ENCODE measurements at regions not wholly inside any gene's neighbourhood (a gene's known extent, or its start where the extent isn't known, plus 50 kb on each side); places are given as distances from the start of the nearest gene placed in this dataset.

- Mint-ChIP-seq H3K4me1 (ENCODE audit: low read depth, unreplicated experiment) (no peaks in the 10 kb centered on the region), H3K27ac (ENCODE audit: unreplicated experiment) (no peak overlapping the region), H3K27me3 (ENCODE audit: insufficient read depth, unreplicated experiment) (peaks cover 10% of the 10 kb centered on the region), H3K4me3 (ENCODE audit: unreplicated experiment) (no peak overlapping the region), H3K36me3 (ENCODE audit: insufficient read depth, unreplicated experiment) (no peaks in the 10 kb centered on the region), H3K9me3 (ENCODE audit: unreplicated experiment) (peaks cover 18% of the 10 kb centered on the region)
- TF ChIP-seq CTCF (IDR thresholded peaks at IDR 0.05; ENCODE audit: insufficient read depth in 1 of 2, low read depth in 1 of 2, low read length in 1 of 2, severe bottlenecking in 1 of 2, unreplicated experiment in 1 of 2): no peak
- BruUV-seq (replicated peaks): no TSS peak
- no peak overlapping the region for H3K4me3 ChIP-seq (ENCODE audit: low read depth, low read length)
- intact Hi-C loops (cut with micrococcal nuclease; ENCODE audit: unreplicated experiment): no loop called here
- no peaks in the 10 kb centered on the region for H3K36me3 ChIP-seq (ENCODE audit: control insufficient read depth, insufficient read depth, low read length)
- peak in 1 of 2 experiments; percentile 13 for DNase-seq
- ChIA-PET POLR2A (no interaction called here), CTCF (no interaction called here)
- no peaks in the 10 kb centered on the region for H3K4me1 ChIP-seq
- no peaks in the 10 kb centered on the region for H3K27me3 ChIP-seq (replicated peaks; ENCODE audit: control insufficient read depth, insufficient read depth, low read length)
- no peaks in the 10 kb centered on the region for H3K9me3 ChIP-seq
Measured at GRCh38 chr12:19681007-19681406, 241.7 kb downstream of the AEBP2 start.

GRCh38 chr12:19683178-19683927, 244.1 kb downstream of the AEBP2 start:
- no TSS peak for BruUV-seq (replicated peaks)

GRCh38 chr12:19687371-19687770, 248.1 kb downstream of the AEBP2 start:
- no peaks in the 10 kb centered on the region for H3K36me3 ChIP-seq (ENCODE audit: control insufficient read depth, insufficient read depth, low read length)
- H3K9me3 ChIP-seq: no peaks in the 10 kb centered on the region
- Mint-ChIP-seq H3K36me3 (ENCODE audit: insufficient read depth, unreplicated experiment) (no peaks in the 10 kb centered on the region), H3K9me3 (ENCODE audit: unreplicated experiment) (no peaks in the 10 kb centered on the region), H3K27ac (ENCODE audit: unreplicated experiment) (no peak overlapping the region), H3K4me3 (ENCODE audit: unreplicated experiment) (no peak overlapping the region), H3K27me3 (ENCODE audit: insufficient read depth, unreplicated experiment) (peaks cover 7% of the 10 kb centered on the region), H3K4me1 (ENCODE audit: low read depth, unreplicated experiment) (no peaks in the 10 kb centered on the region)
- no TSS peak for BruUV-seq (replicated peaks)
- no peak for TF ChIP-seq CTCF (IDR thresholded peaks at IDR 0.05; ENCODE audit: insufficient read depth in 1 of 2, low read depth in 1 of 2, low read length in 1 of 2, severe bottlenecking in 1 of 2, unreplicated experiment in 1 of 2)
- no peaks in the 10 kb centered on the region for H3K4me1 ChIP-seq
- CTCF ChIA-PET: no interaction called here
- no peak for DNase-seq
- no peaks in the 10 kb centered on the region for H3K27me3 ChIP-seq (replicated peaks; ENCODE audit: control insufficient read depth, insufficient read depth, low read length)
- POLR2A ChIA-PET: no interaction called here
- H3K4me3 ChIP-seq (ENCODE audit: low read depth, low read length): no peak overlapping the region
- intact Hi-C loops (cut with micrococcal nuclease; ENCODE audit: unreplicated experiment): no loop called here

More at GRCh38 chr12:19683178-19683927, 244.1 kb downstream of the AEBP2 start:
- Histone ChIP-seq H3K4me3 (ENCODE audit: low read depth, low read length) (no peak overlapping the region), H3K4me1 (no peaks in the 10 kb centered on the region), H3K27me3 (replicated peaks; ENCODE audit: control insufficient read depth, insufficient read depth, low read length) (no peaks in the 10 kb centered on the region), H3K9me3 (no peaks in the 10 kb centered on the region), H3K36me3 (ENCODE audit: control insufficient read depth, insufficient read depth, low read length) (no peaks in the 10 kb centered on the region)
- TF ChIP-seq CTCF (IDR thresholded peaks at IDR 0.05; ENCODE audit: insufficient read depth in 1 of 2, low read depth in 1 of 2, low read length in 1 of 2, severe bottlenecking in 1 of 2, unreplicated experiment in 1 of 2): no peak
- no peak for DNase-seq
- Mint-ChIP-seq H3K27ac (ENCODE audit: unreplicated experiment) (no peak overlapping the region), H3K9me3 (ENCODE audit: unreplicated experiment) (peaks cover 15% of the 10 kb centered on the region), H3K4me1 (ENCODE audit: low read depth, unreplicated experiment) (no peaks in the 10 kb centered on the region), H3K36me3 (ENCODE audit: insufficient read depth, unreplicated experiment) (no peaks in the 10 kb centered on the region), H3K27me3 (ENCODE audit: insufficient read depth, unreplicated experiment) (peaks cover 8% of the 10 kb centered on the region), H3K4me3 (ENCODE audit: unreplicated experiment) (no peak overlapping the region)
- intact Hi-C loops (cut with micrococcal nuclease; ENCODE audit: unreplicated experiment): no loop called here
- POLR2A ChIA-PET: no interaction called here
- CTCF ChIA-PET: no interaction called here
